ENCODE measurements at regions not wholly inside any gene's neighbourhood (a gene's known extent, or its start where the extent isn't known, plus 50 kb on each side); places are given as distances from the start of the nearest gene placed in this dataset.

GRCh38 chr2:207385076-207385475 is 144.7 kb upstream of the CREB1 start:
- no peaks in the 10 kb centered on the region for H3K27me3 ChIP-seq
- no peaks in the 10 kb centered on the region for H3K36me3 ChIP-seq
- no peak overlapping the region for H3K27ac ChIP-seq
- H3K9me3 ChIP-seq = peaks cover 8 to 25% of the 10 kb centered on the region in 2 donors
- no peaks in the 10 kb centered on the region for H3K4me1 ChIP-seq
- H3K4me3 ChIP-seq = no peak overlapping the region
- TF ChIP-seq CTCF (IDR thresholded peaks at IDR 0.05) (no peak), POLR2A (IDR thresholded peaks at IDR 0.05) (no peak), POLR2AphosphoS5 (IDR thresholded peaks at IDR 0.05) (no peak)
- intact Hi-C loops (cut with DNase I; ENCODE audit: low total_unique reads) = no loop called here
- DNase-seq (ENCODE audit: low spot score in 2 of 2) = no peak

- H3K4me3 ChIP-seq = no peak overlapping the region
- H3K36me3 ChIP-seq = no peaks in the 10 kb centered on the region
- H3K27ac ChIP-seq = no peak overlapping the region
- H3K27me3 ChIP-seq = no peaks in the 10 kb centered on the region
- peaks cover 8 to 25% of the 10 kb centered on the region in 2 donors for H3K9me3 ChIP-seq
- intact Hi-C loops (cut with DNase I; ENCODE audit: low total_unique reads) = no loop called here
- H3K4me1 ChIP-seq = no peaks in the 10 kb centered on the region
- TF ChIP-seq POLR2A (IDR thresholded peaks at IDR 0.05) (no peak), CTCF (IDR thresholded peaks at IDR 0.05) (no peak), POLR2AphosphoS5 (IDR thresholded peaks at IDR 0.05) (no peak)
- no peak for DNase-seq (ENCODE audit: low spot score in 2 of 2)
Measured at GRCh38 chr2:207385903-207386302, 143.9 kb upstream of the CREB1 start.

- intact Hi-C loops (cut with DNase I; ENCODE audit: low total_unique reads) = no loop called here
Measured at GRCh38 chr2:207387001-207387571, 142.7 kb upstream of the CREB1 start.

GRCh38 chr2:207390302-207391095 is 139.3 kb upstream of the CREB1 start:
- Histone ChIP-seq H3K4me1 (no peaks in the 10 kb centered on the region), H3K4me3 (no peak overlapping the region), H3K36me3 (no peaks in the 10 kb centered on the region), H3K9me3 (no peaks in the 10 kb centered on the region), H3K27me3 (no peaks in the 10 kb centered on the region), H3K27ac (no peak overlapping the region)
- intact Hi-C loops (cut with DNase I; ENCODE audit: low total_unique reads) = no loop called here
- no peak for DNase-seq (ENCODE audit: low spot score in 2 of 2)
- TF ChIP-seq CTCF (IDR thresholded peaks at IDR 0.05) = no peak
- no peak for TF ChIP-seq POLR2A (IDR thresholded peaks at IDR 0.05)
- TF ChIP-seq POLR2AphosphoS5 (IDR thresholded peaks at IDR 0.05) = no peak

More at GRCh38 chr2:207387001-207387571, 142.7 kb upstream of the CREB1 start:
- Histone ChIP-seq H3K4me1 (no peaks in the 10 kb centered on the region), H3K27ac (no peak overlapping the region), H3K4me3 (no peak overlapping the region), H3K27me3 (no peaks in the 10 kb centered on the region), H3K9me3 (peaks cover 5 to 22% of the 10 kb centered on the region in 2 donors), H3K36me3 (no peaks in the 10 kb centered on the region)
- no peak for TF ChIP-seq POLR2AphosphoS5 (IDR thresholded peaks at IDR 0.05)
- TF ChIP-seq CTCF (IDR thresholded peaks at IDR 0.05) = no peak
- TF ChIP-seq POLR2A (IDR thresholded peaks at IDR 0.05) = no peak
- DNase-seq (ENCODE audit: low spot score in 2 of 2) = no peak

- Histone ChIP-seq H3K4me1 (no peaks in the 10 kb centered on the region), H3K27me3 (no peaks in the 10 kb centered on the region), H3K36me3 (no peaks in the 10 kb centered on the region), H3K9me3 (no peaks in the 10 kb centered on the region), H3K4me3 (no peak overlapping the region), H3K27ac (no peak overlapping the region)
- intact Hi-C loops (cut with DNase I; ENCODE audit: low total_unique reads) = no loop called here
- no peak for TF ChIP-seq POLR2AphosphoS5 (IDR thresholded peaks at IDR 0.05)
- no peak for TF ChIP-seq CTCF (IDR thresholded peaks at IDR 0.05)
- no peak for TF ChIP-seq POLR2A (IDR thresholded peaks at IDR 0.05)
- no peak for DNase-seq (ENCODE audit: low spot score in 2 of 2)
Measured at GRCh38 chr2:207394203-207394781, 135.5 kb upstream of the CREB1 start.

All from breast epithelium (tissue), 4 donors.